SK-N-SH treated with all-trans-retinoic acid at 6 μM for 48 hours (cell line): ENCODE measurements at regions not wholly inside any gene's neighbourhood (a gene's known extent, or its start where the extent isn't known, plus 50 kb on each side); places are given as distances from the start of the nearest gene placed in this dataset.

Experiments
- CSDC2 ChIP-seq: fragments of 250-450 bp; sonication (Bioruptor Pico); IDR thresholded peaks from 2 replicates; pipeline ENCODE4 v1.5.0; 2020; ENCODE audit warnings: mild to moderate bottlenecking, moderate library complexity
- ESRRG ChIP-seq: fragments of 250-450 bp; sonication (Bioruptor Pico); IDR thresholded peaks from 2 replicates; pipeline ENCODE4 v1.6.1; 2021; ENCODE audit warnings: mild to moderate bottlenecking
- GLIS3 ChIP-seq: fragments of 250-450 bp; sonication (Bioruptor Pico); IDR thresholded peaks from 2 replicates; pipeline ENCODE4 v1.5.0; 2020; ENCODE audit warnings: mild to moderate bottlenecking, moderate library complexity
- RARB ChIP-seq: fragments of 250-450 bp; sonication (Bioruptor Pico); IDR thresholded peaks from 2 replicates; pipeline ENCODE4 v1.8.0; 2021; ENCODE audit warnings: mild to moderate bottlenecking, moderate library complexity
- TCF4 ChIP-seq: fragments of 250-450 bp; sonication (Bioruptor Pico); IDR thresholded peaks from 2 replicates; pipeline ENCODE4 v1.8.0; 2021; ENCODE audit warnings: mild to moderate bottlenecking, moderate library complexity, borderline replicate concordance
- ZFP30 ChIP-seq: fragments of 450-650 bp; formaldehyde crosslinking; IDR thresholded peaks from 2 replicates; pipeline ENCODE4 v1.5.0; 2022; ENCODE audit warnings: mild to moderate bottlenecking, moderate library complexity
- ZNF565 ChIP-seq: fragments of 450-650 bp; formaldehyde crosslinking; conservative IDR thresholded peaks from 2 replicates; pipeline ENCODE4 v1.5.0; 2020; ENCODE audit warnings: low read depth, mild to moderate bottlenecking, moderate library complexity
- ZNF8 ChIP-seq: fragments of 450-650 bp; formaldehyde crosslinking; IDR thresholded peaks from 2 replicates; pipeline ENCODE4 v1.5.0; 2020; ENCODE audit warnings: mild to moderate bottlenecking, moderate library complexity
- TF ChIP-seq, protein P1 (sequence below): fragments of 250-450 bp; sonication (Bioruptor Pico); IDR thresholded peaks from 2 replicates; pipeline ENCODE4 v1.8.0; 2020; ENCODE audit warnings: mild to moderate bottlenecking, moderate library complexity, borderline replicate concordance
- TF ChIP-seq, protein P2 (sequence below): fragments of 250-450 bp; sonication (Bioruptor Pico); IDR thresholded peaks from 2 replicates; pipeline ENCODE4 v1.5.1; 2021; ENCODE audit warnings: mild to moderate bottlenecking, moderate library complexity
- TF ChIP-seq, protein P3 (sequence below): fragments of 250-450 bp; sonication (Bioruptor Pico); IDR thresholded peaks from 2 replicates; pipeline ENCODE4 v1.5.1; 2020; ENCODE audit warnings: low read depth, mild to moderate bottlenecking, moderate library complexity

GRCh38 chr5:159581502-159582249 is 251.4 kb upstream of the IL12B start:
- TF ChIP-seq TCF4 (no peak), ZFP30 (CRISPR knock-in tag) (no peak), ZNF8 (CRISPR knock-in tag) (no peak), CSDC2 (CRISPR knock-in tag) (no peak), ZNF565 (CRISPR knock-in tag) (no peak), GLIS3 (CRISPR knock-in tag) (no peak), ESRRG (CRISPR knock-in tag) (no peak), RARB (CRISPR knock-in tag) (no peak)
- TF ChIP-seq, protein P1, sequence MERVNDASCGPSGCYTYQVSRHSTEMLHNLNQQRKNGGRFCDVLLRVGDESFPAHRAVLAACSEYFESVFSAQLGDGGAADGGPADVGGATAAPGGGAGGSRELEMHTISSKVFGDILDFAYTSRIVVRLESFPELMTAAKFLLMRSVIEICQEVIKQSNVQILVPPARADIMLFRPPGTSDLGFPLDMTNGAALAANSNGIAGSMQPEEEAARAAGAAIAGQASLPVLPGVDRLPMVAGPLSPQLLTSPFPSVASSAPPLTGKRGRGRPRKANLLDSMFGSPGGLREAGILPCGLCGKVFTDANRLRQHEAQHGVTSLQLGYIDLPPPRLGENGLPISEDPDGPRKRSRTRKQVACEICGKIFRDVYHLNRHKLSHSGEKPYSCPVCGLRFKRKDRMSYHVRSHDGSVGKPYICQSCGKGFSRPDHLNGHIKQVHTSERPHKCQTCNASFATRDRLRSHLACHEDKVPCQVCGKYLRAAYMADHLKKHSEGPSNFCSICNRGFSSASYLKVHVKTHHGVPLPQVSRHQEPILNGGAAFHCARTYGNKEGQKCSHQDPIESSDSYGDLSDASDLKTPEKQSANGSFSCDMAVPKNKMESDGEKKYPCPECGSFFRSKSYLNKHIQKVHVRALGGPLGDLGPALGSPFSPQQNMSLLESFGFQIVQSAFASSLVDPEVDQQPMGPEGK (CRISPR knock-in tag): no peak
- TF ChIP-seq, protein P2, sequence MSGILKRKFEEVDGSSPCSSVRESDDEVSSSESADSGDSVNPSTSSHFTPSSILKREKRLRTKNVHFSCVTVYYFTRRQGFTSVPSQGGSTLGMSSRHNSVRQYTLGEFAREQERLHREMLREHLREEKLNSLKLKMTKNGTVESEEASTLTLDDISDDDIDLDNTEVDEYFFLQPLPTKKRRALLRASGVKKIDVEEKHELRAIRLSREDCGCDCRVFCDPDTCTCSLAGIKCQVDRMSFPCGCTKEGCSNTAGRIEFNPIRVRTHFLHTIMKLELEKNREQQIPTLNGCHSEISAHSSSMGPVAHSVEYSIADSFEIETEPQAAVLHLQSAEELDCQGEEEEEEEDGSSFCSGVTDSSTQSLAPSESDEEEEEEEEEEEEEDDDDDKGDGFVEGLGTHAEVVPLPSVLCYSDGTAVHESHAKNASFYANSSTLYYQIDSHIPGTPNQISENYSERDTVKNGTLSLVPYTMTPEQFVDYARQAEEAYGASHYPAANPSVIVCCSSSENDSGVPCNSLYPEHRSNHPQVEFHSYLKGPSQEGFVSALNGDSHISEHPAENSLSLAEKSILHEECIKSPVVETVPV (CRISPR knock-in tag): no peak
- TF ChIP-seq, protein P3, sequence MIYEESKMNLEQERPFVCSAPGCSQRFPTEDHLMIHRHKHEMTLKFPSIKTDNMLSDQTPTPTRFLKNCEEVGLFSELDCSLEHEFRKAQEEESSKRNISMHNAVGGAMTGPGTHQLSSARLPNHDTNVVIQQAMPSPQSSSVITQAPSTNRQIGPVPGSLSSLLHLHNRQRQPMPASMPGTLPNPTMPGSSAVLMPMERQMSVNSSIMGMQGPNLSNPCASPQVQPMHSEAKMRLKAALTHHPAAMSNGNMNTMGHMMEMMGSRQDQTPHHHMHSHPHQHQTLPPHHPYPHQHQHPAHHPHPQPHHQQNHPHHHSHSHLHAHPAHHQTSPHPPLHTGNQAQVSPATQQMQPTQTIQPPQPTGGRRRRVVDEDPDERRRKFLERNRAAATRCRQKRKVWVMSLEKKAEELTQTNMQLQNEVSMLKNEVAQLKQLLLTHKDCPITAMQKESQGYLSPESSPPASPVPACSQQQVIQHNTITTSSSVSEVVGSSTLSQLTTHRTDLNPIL (CRISPR knock-in tag): no peak
